K562 (cell line): ENCODE measurements at regions not wholly inside any gene's neighbourhood (a gene's known extent, or its start where the extent isn't known, plus 50 kb on each side); places are given as distances from the start of the nearest gene placed in this dataset.

Experiments used
- ATAC-seq: fragments of 200-7000 bp; cut with Tn5 transposase; 3 replicates; pipeline ENCODE4 v1.9.1; 2020; ENCODE audit warnings: moderate library complexity
- BruUV-seq: library from RNA; stranded (reverse); fragments of 400-500 nt; replicated peaks from 2 replicates; lab custom pipeline; 2021; lab: Mats Ljungman, UMichigan
- CTCF ChIA-PET: fragments of 300-600 bp; formaldehyde crosslinking; extraction: SDS; loops from one replicate; lab custom pipeline; 2021; ENCODE audit warnings: low intra/inter-chr PET ratio; lab: Yijun Ruan, JAX
- POLR2A ChIA-PET: fragments of 300-600, 350-650 bp; sonication (Branson Sonifier 250); formaldehyde crosslinking; extraction: SDS; loops from one replicate; lab custom pipeline; 2021; ENCODE audit warnings: antibody characterized with exemption, inconsistent platforms; lab: Yijun Ruan, JAX
- DNase-seq, 4 experiments: peaks; one replicate each; pipeline versions ENCODE4 v3.0.0 to v3.0.0-alpha.2; 2011 to 2018; ENCODE audit warnings: low spot score in 3 of 4, mixed read lengths in 3 of 4; ENCODE audit errors: extremely low read depth in 1 of 4
- FAIRE-seq: peaks from 2 replicates; lab custom pipeline; 2011; peaks lifted over from hg19 to GRCh38; lab: Jason Lieb, UNC
- H2AFZ ChIP-seq: 2 replicates; pipeline ENCODE4 v1.6.0; 2011; ENCODE audit warnings: low read depth, low read length, control low read depth, inconsistent platforms
- H3K27ac ChIP-seq: fragments of 200-600 bp; 3 replicates; pipeline ENCODE4 v1.8.0; 2011; ENCODE audit warnings: low read depth, mild to moderate bottlenecking, control low read depth, inconsistent platforms, low read length, moderate library complexity, mixed read lengths; ENCODE audit errors: extremely low read depth
- H3K27me3 ChIP-seq, 2 experiments: fragments of 300-600 bp in 1 of 2; 2 replicates in 1 of 2; 3 replicates in 1 of 2; pipeline versions ENCODE4 v1.6.0 to v1.8.0; 2011; ENCODE audit warnings: inconsistent platforms in 2 of 2, low read length in 2 of 2, mild to moderate bottlenecking in 1 of 2, mixed read lengths in 1 of 2, moderate library complexity in 1 of 2; ENCODE audit not compliant: control insufficient read depth in 2 of 2, insufficient read depth in 2 of 2
- H3K36me3 ChIP-seq: fragments of 300-600 bp; 3 replicates; pipeline ENCODE4 v1.8.0; 2011; ENCODE audit warnings: mild to moderate bottlenecking, low read length, inconsistent platforms; ENCODE audit not compliant: control insufficient read depth, insufficient read depth
- H3K4me1 ChIP-seq, 2 experiments: fragments of 200-600 bp in 1 of 2; replicated peaks in 1 of 2; 2 replicates in 1 of 2; 3 replicates in 1 of 2; pipeline versions ENCODE4 v1.5.1 to v1.8.0; 2011; ENCODE audit warnings: inconsistent platforms in 2 of 2, low read length in 2 of 2, mild to moderate bottlenecking in 1 of 2, mixed read lengths in 1 of 2, moderate library complexity in 1 of 2; ENCODE audit not compliant: control insufficient read depth in 2 of 2, insufficient read depth in 2 of 2
- H3K4me2 ChIP-seq: 2 replicates; pipeline ENCODE4 v1.6.1; 2011; ENCODE audit warnings: low read length, control low read depth, inconsistent platforms, mixed read lengths; ENCODE audit not compliant: insufficient read depth
- H3K4me3 ChIP-seq: fragments of 200-600 bp; sonication (generic), shearing (Covaris generic); 2 replicates; pipeline ENCODE4 v1.5.1; 2016; ENCODE audit warnings: control low read depth, inconsistent platforms
- H3K79me2 ChIP-seq: fragments of 200-600 bp; 3 replicates; pipeline ENCODE4 v1.8.0; 2011; ENCODE audit warnings: low read length, inconsistent platforms; ENCODE audit not compliant: control insufficient read depth, insufficient read depth
- H3K9ac ChIP-seq, 2 experiments: 2 replicates each; pipeline versions ENCODE4 v1.6.0 to v1.6.1; 2011; ENCODE audit warnings: low read depth in 2 of 2, low read length in 2 of 2, control low read depth in 1 of 2, inconsistent platforms in 1 of 2, mild to moderate bottlenecking in 1 of 2, mixed read lengths in 1 of 2; ENCODE audit not compliant: insufficient read depth in 1 of 2
- H3K9me1 ChIP-seq: one replicate; pipeline ENCODE4 v1.6.0; 2011; ENCODE audit warnings: inconsistent platforms, mild to moderate bottlenecking, low read length, moderate library complexity; ENCODE audit not compliant: control insufficient read depth, insufficient read depth
- H3K9me3 ChIP-seq: replicated peaks from 2 replicates; pipeline ENCODE4 v1.5.1; 2011; ENCODE audit warnings: low read depth, low read length, inconsistent platforms; ENCODE audit not compliant: control insufficient read depth, insufficient read depth
- H4K20me1 ChIP-seq: replicated peaks from 2 replicates; pipeline ENCODE4 v1.6.1; 2011; ENCODE audit warnings: low read length, inconsistent platforms, mixed read lengths; ENCODE audit not compliant: control insufficient read depth, insufficient read depth
- EP300 ChIP-seq: IDR thresholded peaks from 2 replicates; pipeline ENCODE4 v1.6.1; 2012; ENCODE audit warnings: low read length, improper control_type of control experiment
- EWSR1 ChIP-seq: fragments of 450-650 bp; IDR thresholded peaks from 2 replicates; pipeline ENCODE4 v1.6.1; 2018; ENCODE audit warnings: borderline replicate concordance, mild to moderate bottlenecking, low read depth, moderate library complexity; ENCODE audit not compliant: partially characterized antibody
- MYC ChIP-seq, 2 experiments: fragments of 250-450 bp in 1 of 2; sonication (Bioruptor Pico) in 1 of 2; IDR thresholded peaks; 2 replicates each; pipeline versions ENCODE4 v1.5.1 to v1.6.1; 2012 to 2021; ENCODE audit warnings: low read depth in 2 of 2, borderline replicate concordance in 1 of 2, improper control_type of control experiment in 1 of 2, low read length in 1 of 2, mild to moderate bottlenecking in 1 of 2, moderate library complexity in 1 of 2
- ZNF707 ChIP-seq: fragments of 250-450 bp; sonication (Bioruptor Pico); conservative IDR thresholded peaks from 2 replicates; pipeline ENCODE4 v1.8.0; 2022; ENCODE audit warnings: inconsistent platforms, mild to moderate bottlenecking, moderate library complexity
- ZNF780A ChIP-seq: fragments of 250-450 bp; sonication (Bioruptor Pico); IDR thresholded peaks from 2 replicates; pipeline ENCODE4 v1.5.0; 2021; ENCODE audit warnings: mild to moderate bottlenecking
- WGBS: fragments of 100-300 bp; shearing (Covaris generic); methylation state at CpG from one replicate; pipeline ENCODE4 v1.1.6; 2016; ENCODE audit warnings: low coverage, mixed read lengths; ENCODE audit not compliant: insufficient coverage; ENCODE audit errors: missing lambda C conversion rate; 5-methylcytosine and 5-hydroxymethylcytosine counted together
- in situ Hi-C: fragments of 300-500 bp; cut with MboI; formaldehyde crosslinking; loops from 4 replicates; pipeline ENCODE4 v1.15.0; 2018; ENCODE audit warnings: inconsistent platforms, mixed read lengths
- intact Hi-C: fragments of 100-400 bp; cut with micrococcal nuclease; formaldehyde crosslinking; loops from 2 replicates; pipeline ENCODE4 v1.14.2; 2022
- TF ChIP-seq, protein P1 (sequence below): sonication (generic); formaldehyde crosslinking; IDR thresholded peaks from 2 replicates; pipeline ENCODE4 v1.8.1; 2023; ENCODE audit warnings: mild to moderate bottlenecking, missing genetic modification reagents
- TF ChIP-seq, protein P2 (sequence below): fragments of 250-450 bp; sonication (Bioruptor Pico); IDR thresholded peaks from 2 replicates; pipeline ENCODE4 v1.8.0; 2021; ENCODE audit warnings: mild to moderate bottlenecking, moderate library complexity
- TF ChIP-seq, protein P3 (sequence below): fragments of 450-650 bp; formaldehyde crosslinking; IDR thresholded peaks from 2 replicates; pipeline ENCODE4 v1.4.0; 2022; ENCODE audit warnings: mild to moderate bottlenecking, moderate library complexity

DNA sequence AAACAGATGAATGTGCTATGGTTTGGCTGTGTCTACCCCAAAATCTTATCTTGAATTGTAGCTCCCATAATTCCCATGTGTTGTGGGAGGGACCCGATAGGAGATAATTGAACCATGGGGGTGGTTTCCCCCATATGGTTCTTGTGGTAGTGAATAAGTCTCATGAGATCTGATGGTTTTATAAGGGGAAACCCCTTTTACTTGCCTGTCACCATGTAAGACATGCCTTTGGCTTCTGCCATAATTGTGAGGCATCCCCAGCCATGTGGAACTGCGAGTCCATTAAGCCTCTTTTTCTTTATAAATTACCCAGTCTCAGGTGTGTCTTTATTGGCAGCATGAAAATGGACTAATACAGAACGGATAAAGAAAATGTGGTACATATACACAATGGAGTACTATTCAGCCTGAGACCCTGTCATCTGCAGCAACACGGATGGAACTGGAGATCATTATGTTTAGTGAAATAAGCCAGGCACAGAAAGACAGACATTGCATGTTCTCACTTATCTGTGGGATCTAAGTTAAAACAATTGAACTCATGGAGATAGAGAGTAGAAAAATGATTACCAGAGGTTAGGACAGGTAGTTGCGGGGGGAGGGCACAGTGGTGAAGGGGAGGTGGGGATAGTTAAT is 587.6 kb upstream of the NRP1 start:
- intact Hi-C loops (no loop called here), in situ Hi-C loops (no loop called here)
- no peak overlapping the region for H3K27ac ChIP-seq
- DNase-seq, result no peak
- H3K9me1 ChIP-seq, result no peaks in the 10 kb centered on the region
- H4K20me1 ChIP-seq, result no peaks in the 10 kb centered on the region
- no peak for TF ChIP-seq MYC (IDR thresholded peaks at IDR 0.05; ENCODE audit: low read depth, low read length)
- TF ChIP-seq MYC (CRISPR knock-in tag; IDR thresholded peaks at IDR 0.05; ENCODE audit: borderline replicate concordance, low read depth), result no peak
- TF ChIP-seq ZNF707 (CRISPR knock-in tag), result no peak
- no peak for TF ChIP-seq EWSR1
- TF ChIP-seq, protein P1, sequence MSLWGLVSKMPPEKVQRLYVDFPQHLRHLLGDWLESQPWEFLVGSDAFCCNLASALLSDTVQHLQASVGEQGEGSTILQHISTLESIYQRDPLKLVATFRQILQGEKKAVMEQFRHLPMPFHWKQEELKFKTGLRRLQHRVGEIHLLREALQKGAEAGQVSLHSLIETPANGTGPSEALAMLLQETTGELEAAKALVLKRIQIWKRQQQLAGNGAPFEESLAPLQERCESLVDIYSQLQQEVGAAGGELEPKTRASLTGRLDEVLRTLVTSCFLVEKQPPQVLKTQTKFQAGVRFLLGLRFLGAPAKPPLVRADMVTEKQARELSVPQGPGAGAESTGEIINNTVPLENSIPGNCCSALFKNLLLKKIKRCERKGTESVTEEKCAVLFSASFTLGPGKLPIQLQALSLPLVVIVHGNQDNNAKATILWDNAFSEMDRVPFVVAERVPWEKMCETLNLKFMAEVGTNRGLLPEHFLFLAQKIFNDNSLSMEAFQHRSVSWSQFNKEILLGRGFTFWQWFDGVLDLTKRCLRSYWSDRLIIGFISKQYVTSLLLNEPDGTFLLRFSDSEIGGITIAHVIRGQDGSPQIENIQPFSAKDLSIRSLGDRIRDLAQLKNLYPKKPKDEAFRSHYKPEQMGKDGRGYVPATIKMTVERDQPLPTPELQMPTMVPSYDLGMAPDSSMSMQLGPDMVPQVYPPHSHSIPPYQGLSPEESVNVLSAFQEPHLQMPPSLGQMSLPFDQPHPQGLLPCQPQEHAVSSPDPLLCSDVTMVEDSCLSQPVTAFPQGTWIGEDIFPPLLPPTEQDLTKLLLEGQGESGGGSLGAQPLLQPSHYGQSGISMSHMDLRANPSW (CRISPR knock-in tag), result no peak
- TF ChIP-seq, protein P2, sequence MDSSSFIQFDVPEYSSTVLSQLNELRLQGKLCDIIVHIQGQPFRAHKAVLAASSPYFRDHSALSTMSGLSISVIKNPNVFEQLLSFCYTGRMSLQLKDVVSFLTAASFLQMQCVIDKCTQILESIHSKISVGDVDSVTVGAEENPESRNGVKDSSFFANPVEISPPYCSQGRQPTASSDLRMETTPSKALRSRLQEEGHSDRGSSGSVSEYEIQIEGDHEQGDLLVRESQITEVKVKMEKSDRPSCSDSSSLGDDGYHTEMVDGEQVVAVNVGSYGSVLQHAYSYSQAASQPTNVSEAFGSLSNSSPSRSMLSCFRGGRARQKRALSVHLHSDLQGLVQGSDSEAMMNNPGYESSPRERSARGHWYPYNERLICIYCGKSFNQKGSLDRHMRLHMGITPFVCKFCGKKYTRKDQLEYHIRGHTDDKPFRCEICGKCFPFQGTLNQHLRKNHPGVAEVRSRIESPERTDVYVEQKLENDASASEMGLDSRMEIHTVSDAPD (CRISPR knock-in tag), result no peak
- no peak for TF ChIP-seq EP300
- TF ChIP-seq ZNF780A (CRISPR knock-in tag), result no peak
- TF ChIP-seq, protein P3, sequence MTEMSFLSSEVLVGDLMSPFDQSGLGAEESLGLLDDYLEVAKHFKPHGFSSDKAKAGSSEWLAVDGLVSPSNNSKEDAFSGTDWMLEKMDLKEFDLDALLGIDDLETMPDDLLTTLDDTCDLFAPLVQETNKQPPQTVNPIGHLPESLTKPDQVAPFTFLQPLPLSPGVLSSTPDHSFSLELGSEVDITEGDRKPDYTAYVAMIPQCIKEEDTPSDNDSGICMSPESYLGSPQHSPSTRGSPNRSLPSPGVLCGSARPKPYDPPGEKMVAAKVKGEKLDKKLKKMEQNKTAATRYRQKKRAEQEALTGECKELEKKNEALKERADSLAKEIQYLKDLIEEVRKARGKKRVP, result no peak
- ChIA-PET POLR2A (no interaction called here), CTCF (no interaction called here)
- H3K79me2 ChIP-seq, result no peaks in the 10 kb centered on the region
- no peak overlapping the region for H3K4me2 ChIP-seq
- FAIRE-seq, result no peak
- H2AFZ ChIP-seq, result no peak overlapping the region
- H3K4me1 ChIP-seq, result no peaks in the 10 kb centered on the region
- no peaks in the 10 kb centered on the region for H3K36me3 ChIP-seq
- no peak for ATAC-seq
- H3K9ac ChIP-seq, result no peak overlapping the region
- no peaks in the 10 kb centered on the region for H3K9me3 ChIP-seq
- BruUV-seq, result no TSS peak
- no peaks in the 10 kb centered on the region for H3K27me3 ChIP-seq
- no peak overlapping the region for H3K4me3 ChIP-seq
- 0% methylated on average over 4 of the region's 5 CpGs for WGBS
